HFF-Myc (cell line): ENCODE measurements at regions not wholly inside any gene's neighbourhood (a gene's known extent, or its start where the extent isn't known, plus 50 kb on each side); places are given as distances from the start of the nearest gene placed in this dataset.
"Not testable (repeated sequence)": the region's sequence is repeated elsewhere in the genome, so short reads cannot be mapped to it uniquely, and the experiment has no call there.

Experiments
- DNase-seq: peaks from one replicate; pipeline ENCODE4 v3.0.0-alpha.2; 2011; ENCODE audit warnings: low read depth; ENCODE audit errors: extremely low read depth
- H3K4me3 ChIP-seq: replicated peaks from 2 replicates; pipeline ENCODE4 v1.5.1; 2011; ENCODE audit warnings: low read depth, mild to moderate bottlenecking, control low read depth, low read length
- TF ChIP-seq, protein P1 (sequence below): IDR thresholded peaks from 2 replicates; pipeline ENCODE4 v1.5.1; 2012; ENCODE audit warnings: mild to moderate bottlenecking, low read depth, low read length, control low read depth; ENCODE audit errors: missing control alignments

DNA sequence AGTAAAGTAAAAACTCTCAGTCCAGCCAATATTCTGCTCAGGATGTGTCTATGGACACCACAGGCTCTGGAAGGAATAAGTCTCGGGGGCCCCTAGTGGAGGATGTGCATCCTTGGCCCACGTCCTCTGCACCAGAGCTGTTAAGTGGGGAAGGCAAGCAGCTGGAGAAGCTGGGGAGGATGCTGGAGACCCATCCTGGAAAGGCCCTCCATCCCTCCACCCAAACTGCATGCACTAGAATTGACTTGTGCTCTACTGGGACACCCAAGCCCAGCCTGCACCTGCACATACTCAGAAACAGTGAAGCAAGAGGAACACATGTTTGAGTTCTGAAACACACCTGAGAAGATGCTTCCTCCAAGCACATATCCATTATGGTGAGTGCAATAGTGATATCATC lies 307.8 kb downstream of the TSHZ3 start:
- H3K4me3 ChIP-seq: no peak overlapping the region
- TF ChIP-seq, protein P1, sequence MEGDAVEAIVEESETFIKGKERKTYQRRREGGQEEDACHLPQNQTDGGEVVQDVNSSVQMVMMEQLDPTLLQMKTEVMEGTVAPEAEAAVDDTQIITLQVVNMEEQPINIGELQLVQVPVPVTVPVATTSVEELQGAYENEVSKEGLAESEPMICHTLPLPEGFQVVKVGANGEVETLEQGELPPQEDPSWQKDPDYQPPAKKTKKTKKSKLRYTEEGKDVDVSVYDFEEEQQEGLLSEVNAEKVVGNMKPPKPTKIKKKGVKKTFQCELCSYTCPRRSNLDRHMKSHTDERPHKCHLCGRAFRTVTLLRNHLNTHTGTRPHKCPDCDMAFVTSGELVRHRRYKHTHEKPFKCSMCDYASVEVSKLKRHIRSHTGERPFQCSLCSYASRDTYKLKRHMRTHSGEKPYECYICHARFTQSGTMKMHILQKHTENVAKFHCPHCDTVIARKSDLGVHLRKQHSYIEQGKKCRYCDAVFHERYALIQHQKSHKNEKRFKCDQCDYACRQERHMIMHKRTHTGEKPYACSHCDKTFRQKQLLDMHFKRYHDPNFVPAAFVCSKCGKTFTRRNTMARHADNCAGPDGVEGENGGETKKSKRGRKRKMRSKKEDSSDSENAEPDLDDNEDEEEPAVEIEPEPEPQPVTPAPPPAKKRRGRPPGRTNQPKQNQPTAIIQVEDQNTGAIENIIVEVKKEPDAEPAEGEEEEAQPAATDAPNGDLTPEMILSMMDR: no peak
- no peak for DNase-seq

- TF ChIP-seq, protein P1: no peak
- no peak overlapping the region for H3K4me3 ChIP-seq
- DNase-seq: no peak
Measured at GRCh38 chr19:31039151-31039550, 310.1 kb downstream of the TSHZ3 start.

DNA sequence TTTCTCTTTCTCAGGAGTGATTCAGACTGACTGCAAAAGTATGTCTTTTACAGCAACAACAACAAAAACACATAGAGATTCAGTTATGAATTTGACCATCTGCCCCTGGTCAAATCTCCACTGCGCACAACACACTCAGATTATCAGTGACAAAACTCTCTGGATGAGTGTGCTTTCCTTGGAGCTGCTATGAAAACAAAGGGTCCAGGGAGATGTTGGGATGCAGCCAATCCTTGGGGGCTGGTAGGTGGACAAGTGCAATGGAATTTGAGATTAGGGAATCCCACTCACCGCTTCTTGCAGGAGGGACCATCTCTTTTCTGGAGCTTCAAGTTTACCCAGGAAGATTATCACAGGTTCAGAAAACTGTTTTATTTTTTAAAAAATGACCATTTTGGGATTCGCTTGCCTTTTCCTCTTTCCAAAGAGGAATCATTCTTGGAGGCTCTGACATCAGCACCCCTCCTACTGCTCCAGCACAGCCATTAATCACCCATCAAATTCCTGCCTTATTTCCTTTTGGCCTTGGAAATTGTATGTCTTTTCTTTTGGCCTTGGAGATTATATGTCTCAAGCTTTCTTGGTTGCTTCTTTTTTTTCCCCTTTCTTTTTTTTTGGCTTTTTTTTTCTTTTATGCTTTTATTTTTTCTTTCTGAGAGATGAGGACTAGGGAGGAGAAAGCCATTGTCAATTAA lies 311.8 kb downstream of the TSHZ3 start:
- TF ChIP-seq, protein P1: no peak
- H3K4me3 ChIP-seq: no peak overlapping the region
- DNase-seq: no peak

- not testable (repeated sequence) for DNase-seq, H3K4me3 ChIP-seq
Measured at GRCh38 chr19:31031455-31031854, 317.8 kb downstream of the TSHZ3 start.

DNA sequence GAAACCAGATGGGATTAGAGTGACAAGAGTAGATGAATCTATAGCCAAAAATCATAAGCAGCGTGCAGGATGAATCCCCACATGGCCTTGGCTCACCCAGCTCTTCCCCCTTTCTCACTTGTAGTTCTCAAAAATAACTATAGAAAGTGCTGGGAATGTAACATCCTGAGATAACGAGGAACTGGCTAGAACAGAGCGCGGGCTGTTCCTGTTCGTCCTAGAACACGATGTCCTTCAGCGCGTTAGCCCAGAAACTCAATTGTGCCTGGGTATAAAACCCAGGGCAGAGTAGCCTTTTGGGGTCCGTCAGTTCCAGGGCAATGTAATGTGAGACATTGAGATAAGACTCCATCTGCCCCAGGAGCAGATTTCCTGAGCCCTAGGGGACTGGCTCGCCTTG lies 326.2 kb downstream of the TSHZ3 start:
- no peak for DNase-seq
- TF ChIP-seq, protein P1: no peak
- H3K4me3 ChIP-seq: no peak overlapping the region

DNA sequence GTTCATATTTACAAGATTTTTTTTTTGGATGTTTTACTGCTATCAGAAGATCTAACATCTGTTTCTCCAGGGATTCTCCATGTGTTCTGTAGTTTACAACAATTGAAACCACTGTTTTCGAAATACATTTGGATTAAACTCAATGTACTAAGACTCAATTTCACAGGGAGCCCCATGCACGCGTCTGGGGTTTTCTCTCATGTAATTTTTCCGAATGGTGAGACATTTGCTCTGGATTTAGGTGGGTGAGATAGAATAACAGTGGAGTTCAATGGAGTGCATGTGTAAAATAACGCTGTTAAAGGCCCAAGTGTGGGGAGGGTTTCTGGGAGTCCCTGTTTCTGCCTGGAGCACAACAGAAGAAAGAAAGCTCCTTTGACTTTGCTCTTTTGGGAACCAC lies 330.3 kb downstream of the TSHZ3 start:
- H3K4me3 ChIP-seq: no peak overlapping the region
- DNase-seq: no peak
- TF ChIP-seq, protein P1: no peak

DNA sequence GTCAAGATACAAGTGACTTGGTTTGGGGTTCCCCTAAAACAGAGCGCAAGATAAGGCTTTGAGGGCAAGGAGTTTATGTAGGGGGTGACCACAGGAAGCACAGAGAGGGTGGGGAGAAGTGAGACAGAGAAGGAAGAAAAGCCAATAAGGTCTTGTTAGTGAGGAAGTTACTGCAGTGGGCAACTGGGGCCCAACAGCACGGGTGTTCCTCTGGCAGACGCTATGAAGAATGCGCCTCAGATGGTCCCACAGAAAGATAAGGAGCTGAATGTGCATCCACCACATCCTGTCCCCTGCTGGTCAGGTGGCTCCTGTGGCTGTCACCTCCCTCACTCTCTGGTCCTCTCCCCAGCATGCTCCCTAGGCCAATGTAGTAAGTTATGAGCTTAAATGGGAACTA lies 333.5 kb downstream of the TSHZ3 start:
- DNase-seq: no peak
- TF ChIP-seq, protein P1: no peak
- no peak overlapping the region for H3K4me3 ChIP-seq
